Endometrium (tissue), 2 donors: ENCODE measurements at regions not wholly inside any gene's neighbourhood (a gene's known extent, or its start where the extent isn't known, plus 50 kb on each side); places are given as distances from the start of the nearest gene placed in this dataset.

Experiments used
- FAIRE-seq: peaks from 2 replicates; lab custom pipeline; 2012; peaks lifted over from hg19 to GRCh38; lab: Jason Lieb, UNC
- donor health status: control.
- donor health status: control.

DNA sequence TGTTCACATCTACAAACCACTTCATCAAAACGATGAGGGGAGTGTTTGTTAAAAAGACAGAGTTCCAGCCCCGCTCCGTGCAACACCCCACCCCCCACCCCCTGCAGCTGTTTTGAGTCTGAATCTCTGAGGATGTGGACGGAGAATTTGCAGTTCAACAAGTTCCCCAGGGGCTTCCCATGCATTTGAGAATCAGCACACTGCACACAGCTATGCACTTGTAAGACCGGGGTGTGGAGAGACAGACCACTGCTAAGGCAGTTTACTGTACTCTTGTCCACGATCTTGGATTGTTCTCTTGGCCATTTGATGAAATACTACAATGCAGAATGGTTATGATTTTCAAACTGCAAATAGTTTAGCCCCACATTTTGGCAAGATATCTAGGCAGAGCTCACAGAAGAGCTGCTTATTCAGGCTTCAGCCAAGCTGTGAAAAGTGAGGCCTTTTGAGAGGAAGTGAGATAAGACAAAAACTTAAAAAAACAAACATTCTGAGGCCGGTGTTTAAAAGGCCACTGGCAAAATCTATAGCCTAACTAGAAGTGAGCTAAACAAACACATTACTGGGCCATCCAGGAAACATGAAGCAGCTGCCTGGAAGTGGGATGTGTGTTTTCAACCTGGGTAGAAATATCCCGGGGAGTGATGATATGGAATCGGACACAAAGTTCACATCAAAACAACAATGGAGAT lies 308.2 kb upstream of the ADAMTS9 start:
- no peak for FAIRE-seq

DNA sequence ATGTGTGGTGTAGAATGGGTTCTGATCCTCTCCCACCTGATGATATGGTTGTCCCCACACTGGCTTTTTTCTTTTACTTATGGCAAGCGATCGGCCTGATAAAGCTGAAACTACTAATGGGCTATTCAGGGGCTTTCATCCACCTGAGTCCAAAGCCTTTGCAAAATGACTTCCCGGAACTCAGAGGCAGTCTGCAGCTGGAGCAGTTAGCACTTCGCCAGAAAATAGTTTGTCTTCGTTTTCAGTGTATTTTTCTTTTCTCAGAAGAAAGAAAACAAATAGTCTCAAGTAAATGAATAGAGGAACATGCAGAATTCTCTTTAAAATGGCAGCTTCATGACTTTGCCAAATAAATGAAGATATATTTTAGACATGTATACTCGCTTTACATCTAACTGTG lies 306.0 kb upstream of the ADAMTS9 start:
- no peak for FAIRE-seq

DNA sequence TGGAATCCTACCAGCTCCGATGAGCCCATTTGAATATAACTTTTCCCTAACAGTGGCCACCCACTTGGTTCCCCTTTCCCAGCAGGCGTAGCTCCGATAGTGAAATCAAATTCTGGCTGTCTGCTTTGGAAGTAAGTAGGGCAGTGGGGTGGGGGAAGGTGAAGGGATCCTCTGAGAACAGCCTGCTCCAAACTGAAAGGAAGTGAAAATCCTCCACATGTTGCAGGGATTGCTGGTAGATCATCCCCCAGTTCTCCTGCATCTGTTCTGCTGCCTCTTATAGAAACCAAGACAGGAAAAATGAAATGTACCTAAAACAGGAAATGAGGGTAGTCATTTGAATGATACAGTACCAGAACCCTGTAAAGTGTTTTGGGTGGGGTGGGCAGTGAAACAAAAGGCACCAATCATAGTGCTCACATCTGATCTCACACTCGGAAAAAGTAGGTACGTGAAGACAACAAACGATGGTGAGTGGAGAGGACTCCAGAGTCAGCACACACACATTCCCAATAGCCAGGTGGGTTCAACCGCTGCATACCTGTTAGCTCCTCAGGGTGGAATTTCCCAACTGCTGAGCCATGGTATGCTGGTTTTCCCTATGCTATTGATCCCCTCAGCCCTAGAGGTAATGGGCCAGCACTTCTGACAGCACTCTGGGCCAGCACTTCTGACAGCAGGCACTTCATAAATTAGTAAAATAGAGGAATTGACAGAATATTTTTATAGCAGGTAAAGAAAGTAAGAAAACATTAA lies 304.9 kb upstream of the ADAMTS9 start:
- no peak for FAIRE-seq

DNA sequence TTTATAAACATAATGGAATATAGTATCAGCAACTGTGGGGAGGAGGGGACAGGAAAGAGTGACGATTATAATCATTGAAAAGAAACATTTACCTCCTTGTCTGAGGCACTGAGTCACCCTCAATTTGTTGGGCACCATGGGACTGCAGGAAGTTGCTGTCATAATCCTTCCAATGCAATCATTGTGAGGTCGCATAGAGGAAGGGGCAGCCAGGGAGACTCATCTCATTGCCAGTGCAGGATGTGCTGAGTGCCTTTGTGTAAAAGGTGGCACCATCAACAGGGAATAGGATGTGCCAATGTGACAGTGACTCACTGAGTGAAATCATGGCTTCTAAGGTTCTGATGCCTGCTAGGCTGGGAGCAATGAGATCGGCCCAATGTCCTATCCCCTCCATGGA lies 300.4 kb upstream of the ADAMTS9 start:
- FAIRE-seq = no peak

DNA sequence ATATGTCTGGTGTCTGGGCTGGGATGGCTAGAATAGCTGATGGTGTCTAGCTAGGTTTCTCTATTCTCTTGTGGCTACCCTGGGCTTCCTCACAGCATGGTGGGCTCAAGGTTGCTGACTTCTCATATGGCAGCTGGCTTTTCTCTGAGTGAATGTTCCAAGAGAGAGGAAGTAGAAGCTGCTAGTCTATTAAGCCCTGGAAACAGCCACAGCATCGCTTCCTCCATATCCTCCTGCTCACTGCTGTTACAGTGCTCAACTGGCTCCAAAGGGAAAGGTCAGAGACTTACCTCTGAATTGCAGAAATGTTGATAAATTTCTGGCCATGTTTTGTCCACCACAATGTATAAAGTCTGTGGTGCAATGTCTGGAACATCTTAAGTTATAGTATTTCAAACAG lies 299.9 kb upstream of the ADAMTS9 start:
- no peak for FAIRE-seq

DNA sequence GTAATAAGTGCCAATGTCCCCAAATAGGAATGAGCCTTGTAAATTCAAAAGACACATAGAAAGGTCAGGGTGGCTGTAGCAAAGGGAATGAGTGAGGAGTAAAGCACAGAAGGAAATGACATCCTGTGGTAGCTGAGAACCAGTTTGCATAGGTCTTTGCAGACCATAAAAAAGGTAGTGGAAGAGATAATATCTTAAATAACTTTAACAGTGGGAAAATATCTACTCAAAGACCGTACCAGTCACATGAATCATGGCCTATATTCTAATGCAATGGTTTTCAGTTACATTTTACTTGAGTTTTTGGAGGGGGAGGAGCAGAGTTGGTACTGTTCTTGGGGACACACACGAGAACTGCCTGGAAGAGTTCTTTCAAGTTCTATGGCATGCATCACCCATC lies 297.3 kb upstream of the ADAMTS9 start:
- no peak for FAIRE-seq

DNA sequence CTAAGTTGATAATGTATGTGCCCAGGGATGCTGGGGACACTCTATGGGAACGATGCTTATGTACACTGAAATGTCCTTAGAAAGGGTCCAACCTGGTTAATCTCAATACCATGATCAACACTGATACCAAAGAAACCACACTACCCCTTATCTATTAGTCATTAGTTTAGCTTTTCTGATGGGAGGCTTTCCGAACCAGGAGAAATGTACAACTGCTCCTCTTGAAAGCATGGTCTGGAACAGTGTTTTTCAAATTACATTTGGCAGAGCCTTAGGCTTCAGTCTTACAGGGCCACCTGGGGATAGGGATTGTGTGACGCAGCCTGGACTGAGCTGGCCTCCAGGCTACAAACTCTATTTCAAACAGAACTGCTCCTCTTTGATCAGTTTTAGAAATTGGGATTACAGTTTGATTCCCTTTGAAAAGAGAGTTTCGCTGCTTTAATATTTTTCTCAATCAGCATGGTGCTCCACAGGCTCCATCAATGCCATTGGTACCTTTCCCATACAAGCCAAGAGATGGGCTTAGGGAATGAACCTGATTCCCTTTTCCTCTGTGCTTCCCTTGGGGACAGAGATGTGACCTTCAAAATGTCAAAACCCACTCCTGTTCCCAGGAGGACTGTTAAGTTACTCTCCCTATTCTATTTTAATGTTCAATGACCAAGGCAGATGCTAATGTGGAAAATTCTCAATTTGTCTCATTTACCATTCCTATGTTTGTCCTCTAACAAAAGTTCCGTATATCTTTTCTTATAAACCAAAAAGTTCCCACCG lies 296.0 kb upstream of the ADAMTS9 start:
- no peak for FAIRE-seq

DNA sequence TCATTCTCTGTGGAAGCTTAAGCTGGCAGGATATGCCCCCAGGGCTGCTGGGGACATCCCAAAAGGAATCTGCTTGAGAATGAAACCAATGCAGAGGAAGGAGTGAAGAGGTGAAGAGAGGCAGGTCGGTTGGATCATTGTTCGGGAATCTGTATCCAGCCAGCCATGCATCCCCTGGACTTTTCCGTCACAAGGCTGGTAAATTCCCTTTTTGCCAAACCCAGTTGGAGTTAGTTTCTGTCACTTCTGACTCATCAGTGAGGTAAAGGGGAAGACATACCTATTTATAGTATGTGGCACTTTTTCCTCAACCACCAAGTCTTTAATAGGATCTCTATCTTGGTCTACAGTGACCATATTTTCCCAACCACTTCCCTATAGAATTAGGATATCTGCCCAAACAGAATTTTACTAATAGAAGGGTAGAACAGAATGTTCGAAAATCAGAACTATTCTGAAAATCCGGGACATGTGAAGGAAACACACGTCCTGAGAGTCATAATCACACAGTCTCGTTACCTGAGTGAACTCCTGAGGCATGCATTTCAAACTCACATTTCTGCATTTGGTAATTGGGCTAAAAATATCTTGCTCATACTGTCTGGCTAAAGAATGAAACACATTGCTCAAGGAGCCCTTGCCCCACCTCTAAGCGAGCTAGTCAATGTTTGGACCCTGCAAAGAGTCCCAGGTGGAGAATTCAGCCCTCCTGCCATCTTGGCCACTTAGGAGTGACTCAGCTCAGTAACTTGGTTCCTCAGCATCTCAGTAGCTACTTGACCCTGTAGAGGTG lies 289.7 kb upstream of the ADAMTS9 start:
- FAIRE-seq = no peak

- no peak for FAIRE-seq
These were observed 288.7 kb upstream of the ADAMTS9 start for GRCh38 chr3:64976456-64976855.

- FAIRE-seq = no peak
These were observed 287.3 kb upstream of the ADAMTS9 start for GRCh38 chr3:64975147-64975546.

DNA sequence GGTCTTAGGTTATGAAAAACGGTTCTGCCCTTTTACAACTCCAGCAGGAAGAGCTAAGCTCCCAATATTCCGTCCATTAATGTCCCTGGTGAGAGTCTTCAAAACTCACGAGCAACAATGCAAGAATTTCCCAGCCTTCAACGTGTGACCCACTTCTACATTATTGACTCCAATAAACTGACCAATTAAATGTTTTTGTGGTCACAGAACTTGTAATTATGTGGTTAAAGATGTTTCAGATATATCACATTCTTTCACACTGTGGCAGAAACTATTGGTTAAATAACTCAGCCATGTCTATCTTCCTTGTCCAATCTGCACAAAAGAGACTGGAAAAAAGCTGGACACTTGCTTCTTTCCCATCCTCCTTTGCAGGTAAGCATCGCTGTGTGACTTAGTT lies 286.6 kb upstream of the ADAMTS9 start:
- FAIRE-seq = no peak

DNA sequence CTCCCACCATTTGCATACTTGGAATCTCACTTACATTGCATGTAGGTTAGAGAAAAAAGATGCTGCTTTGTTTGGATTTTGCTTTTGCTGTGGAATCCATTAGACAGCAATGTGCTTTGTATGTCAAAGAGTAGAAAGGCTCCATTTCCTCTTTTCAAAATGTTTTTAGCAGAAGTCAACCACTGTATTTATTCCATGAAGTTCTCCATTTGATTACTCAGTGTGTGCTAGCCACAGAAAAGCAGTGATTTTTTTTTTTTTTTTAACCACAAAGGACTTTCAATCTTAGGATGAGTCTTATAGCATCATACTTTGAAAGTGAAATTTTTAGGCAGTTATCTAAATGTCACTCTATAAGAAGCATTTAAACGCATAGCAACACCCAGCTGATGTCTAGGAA lies 285.0 kb upstream of the ADAMTS9 start:
- FAIRE-seq = no peak

GRCh38 chr3:64971602-64972001 lies 283.8 kb upstream of the ADAMTS9 start:
- FAIRE-seq = no peak

GRCh38 chr3:64970634-64971033 lies 282.8 kb upstream of the ADAMTS9 start:
- no peak for FAIRE-seq

DNA sequence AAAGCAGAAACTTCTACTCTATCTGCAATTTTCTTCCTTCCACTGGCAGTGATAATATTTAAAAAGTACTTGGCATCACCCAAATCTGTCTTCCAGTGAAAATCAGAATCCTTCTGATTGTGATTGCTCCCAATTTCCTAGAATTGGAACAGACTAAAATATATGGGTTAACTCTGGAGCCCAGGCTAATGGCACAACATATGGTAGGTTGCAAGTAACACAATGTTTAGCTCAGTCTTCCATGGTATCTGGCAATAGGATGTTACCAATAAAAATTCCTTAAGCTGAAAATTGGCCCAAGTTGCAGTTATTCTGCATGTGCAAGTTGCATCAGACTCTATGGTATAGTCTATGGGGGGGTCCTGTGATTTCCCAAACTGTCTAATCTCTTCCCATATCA lies 273.5 kb upstream of the ADAMTS9 start:
- FAIRE-seq = no peak

GRCh38 chr3:64958199-64958843 lies 270.5 kb upstream of the ADAMTS9 start:
- peak; percentile 82 for FAIRE-seq

DNA sequence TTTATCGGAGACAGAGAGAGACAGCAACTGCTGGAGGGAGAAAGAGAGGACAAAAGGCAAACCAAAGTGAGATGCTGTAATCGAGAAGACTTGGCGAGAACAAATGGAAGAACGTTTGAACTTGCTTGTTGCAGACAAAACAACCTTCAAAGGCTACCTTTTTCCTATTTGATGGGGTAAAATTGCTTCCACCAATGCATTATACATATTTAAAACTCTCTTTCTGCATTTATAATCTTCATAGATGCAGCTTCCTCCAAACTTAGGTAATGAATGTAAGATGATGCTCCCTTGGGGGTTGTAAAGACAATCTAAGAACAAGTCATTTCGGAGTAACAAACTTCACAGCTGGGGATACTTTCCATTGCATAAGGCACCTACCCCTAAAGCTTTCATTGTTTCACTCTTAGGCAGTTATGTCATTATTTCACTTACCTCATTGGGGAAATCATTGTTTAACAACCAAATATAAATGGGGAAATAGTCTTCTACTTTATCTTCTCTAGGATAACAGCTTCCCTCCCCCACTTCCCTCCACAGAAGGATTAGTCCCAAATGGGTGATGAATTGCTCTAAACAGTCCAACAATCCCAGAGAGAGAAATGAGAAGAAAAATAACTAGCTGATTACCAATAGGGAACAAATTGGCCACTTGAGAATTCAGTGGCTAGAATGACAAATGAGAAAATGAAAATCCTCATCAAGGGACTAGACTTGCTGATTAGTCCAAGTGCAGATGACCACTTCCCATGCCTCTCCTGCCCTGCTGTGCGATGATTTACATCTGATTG lies 269.8 kb upstream of the ADAMTS9 start:
- no peak for FAIRE-seq

GRCh38 chr3:64956711-64957325 lies 269.0 kb upstream of the ADAMTS9 start:
- no peak for FAIRE-seq

- FAIRE-seq = no peak
These were observed 267.3 kb upstream of the ADAMTS9 start for GRCh38 chr3:64954995-64955636.

DNA sequence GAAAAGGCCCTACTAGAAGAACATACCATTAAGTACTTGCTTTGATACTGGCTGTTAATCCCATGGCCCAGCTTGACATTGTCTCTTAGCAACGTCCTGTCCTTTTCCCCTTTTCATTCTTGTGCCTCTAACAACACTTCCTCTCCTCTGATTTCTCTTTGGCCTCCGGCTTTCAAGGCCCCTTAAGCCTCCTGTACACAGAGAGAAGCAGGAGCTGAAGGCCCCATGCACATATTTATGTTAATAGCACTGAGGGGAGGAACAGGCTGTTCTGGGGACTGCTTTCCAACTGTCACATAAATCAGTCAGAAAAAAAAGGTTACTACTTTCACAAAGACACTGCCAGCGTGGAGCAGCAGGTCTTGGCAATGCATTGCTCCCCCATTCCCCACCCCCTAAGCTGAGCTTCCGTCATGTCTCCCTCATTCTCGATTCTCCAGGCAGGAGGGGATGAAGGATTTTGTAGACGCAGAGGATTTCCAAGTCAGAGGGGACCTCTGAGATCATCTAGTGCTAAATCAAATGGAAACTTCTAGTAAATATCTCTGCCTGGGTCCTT lies 257.4 kb upstream of the ADAMTS9 start:
- no peak for FAIRE-seq
